ENCODE measurements at regions not wholly inside any gene's neighbourhood (a gene's known extent, or its start where the extent isn't known, plus 50 kb on each side); places are given as distances from the start of the nearest gene placed in this dataset.

DNA sequence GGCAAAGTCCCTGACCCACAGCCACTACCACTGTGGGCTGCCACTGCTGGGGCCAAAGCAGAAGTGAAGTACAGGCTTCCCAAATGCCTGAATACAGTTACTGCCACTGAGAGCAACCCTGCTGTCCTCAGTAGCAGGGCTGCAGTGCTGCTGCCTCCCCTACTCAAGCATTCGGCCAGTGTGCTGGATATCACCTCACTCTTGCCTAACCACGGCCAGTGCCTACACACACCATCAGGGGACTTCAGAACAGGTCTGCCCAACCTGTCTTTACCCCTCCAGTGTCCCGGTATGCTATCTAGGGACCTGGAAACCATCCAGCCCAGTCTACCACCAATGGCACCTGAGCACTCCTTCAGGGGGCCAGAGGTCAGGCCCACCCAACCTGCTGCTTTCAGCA is 261.5 kb upstream of the COL8A1 start:
- no peak overlapping the region for H3K27ac ChIP-seq
- no peaks in the 10 kb centered on the region for H3K27me3 ChIP-seq
- TF ChIP-seq CTCF (IDR thresholded peaks at IDR 0.05), result no peak
- no peaks in the 10 kb centered on the region for H3K36me3 ChIP-seq
- 69% methylated on average over 3 of the region's 3 CpGs; no CpG with 5 or more reads in 1 of the 2 donors for WGBS, 2 donors
- no peak for DNase-seq
- H3K4me3 ChIP-seq, result no peak overlapping the region
- intact Hi-C loops (cut with DNase I), result no loop called here
- H3K9me3 ChIP-seq, result no peaks in the 10 kb centered on the region
- no peaks in the 10 kb centered on the region for H3K4me1 ChIP-seq

DNA sequence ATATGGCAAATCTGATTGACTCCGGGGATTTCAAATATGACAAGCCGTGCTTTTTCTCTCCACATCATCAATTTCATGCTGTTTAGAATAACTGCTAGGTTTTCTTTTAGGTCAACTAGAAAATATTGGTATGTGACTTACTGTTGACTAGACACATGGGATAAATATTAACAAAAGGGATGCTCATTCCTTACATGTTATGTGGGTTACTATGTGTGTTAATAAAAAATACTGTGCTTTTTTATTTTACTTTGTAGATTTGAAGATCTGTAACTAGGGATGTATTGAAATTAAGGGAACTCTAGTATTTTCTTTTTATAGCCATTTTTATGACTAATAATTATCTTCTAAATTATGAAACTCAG is 264.6 kb upstream of the COL8A1 start:
- WGBS, 2 donors, result 70 to 76% methylated on average over 2 of the region's 2 CpGs
- intact Hi-C loops (cut with DNase I), result no loop called here

DNA sequence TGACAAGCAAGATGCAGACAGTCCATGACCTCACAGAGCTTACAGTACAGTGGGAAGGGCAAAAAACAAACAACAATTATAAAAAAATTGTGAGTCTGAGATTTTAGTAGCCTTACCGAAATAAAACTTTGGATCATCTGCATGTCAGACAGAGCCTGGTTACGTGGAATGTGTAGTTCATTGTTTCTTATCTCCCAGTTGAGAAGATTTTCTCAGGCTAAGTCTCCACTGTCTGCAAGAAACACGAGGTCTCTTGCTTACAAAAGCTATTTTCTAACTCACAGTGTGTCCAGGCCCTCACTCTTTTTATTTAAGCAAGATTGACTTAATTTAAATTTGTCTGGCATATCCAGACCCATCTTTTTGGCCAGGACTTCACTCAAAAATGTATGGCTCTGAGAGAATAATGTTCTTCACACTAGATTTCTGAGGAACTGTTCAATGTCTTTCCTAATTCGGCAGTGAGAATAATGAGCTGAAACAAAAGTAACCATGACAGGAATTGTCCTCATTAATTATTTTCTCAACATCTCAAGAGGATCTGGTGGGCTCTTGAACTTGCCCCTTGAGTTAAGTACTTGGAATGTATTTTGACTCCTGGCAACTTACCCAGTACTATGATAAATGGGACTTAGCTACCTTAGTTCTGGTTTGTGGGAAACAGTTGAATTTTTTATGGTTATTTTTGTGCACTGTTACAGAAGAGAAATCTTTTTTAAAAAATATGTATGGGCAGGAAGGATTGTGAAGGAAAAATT is 265.1 kb upstream of the COL8A1 start:
- intact Hi-C loops (cut with DNase I), result no loop called here
- Histone ChIP-seq H3K4me1 (no peaks in the 10 kb centered on the region), H3K27me3 (no peaks in the 10 kb centered on the region), H3K4me3 (no peak overlapping the region), H3K9me3 (no peaks in the 10 kb centered on the region), H3K36me3 (no peaks in the 10 kb centered on the region), H3K27ac (no peak overlapping the region)
- TF ChIP-seq POLR2A (IDR thresholded peaks at IDR 0.05) (no peak), CTCF (IDR thresholded peaks at IDR 0.05) (no peak)
- DNase-seq, result no peak
- WGBS, 2 donors, result 41 to 65% methylated on average over 4 of the region's 4 CpGs

More for the DNA sequence above, 264.6 kb upstream of the COL8A1 start:
- no peak for DNase-seq
- TF ChIP-seq CTCF (IDR thresholded peaks at IDR 0.05) (no peak), POLR2A (IDR thresholded peaks at IDR 0.05) (no peak)
- Histone ChIP-seq H3K4me1 (no peaks in the 10 kb centered on the region), H3K27me3 (no peaks in the 10 kb centered on the region), H3K27ac (no peak overlapping the region), H3K9me3 (no peaks in the 10 kb centered on the region), H3K36me3 (no peaks in the 10 kb centered on the region), H3K4me3 (no peak overlapping the region)

- Histone ChIP-seq H3K4me1 (no peaks in the 10 kb centered on the region), H3K4me3 (no peak overlapping the region), H3K36me3 (no peaks in the 10 kb centered on the region), H3K27ac (no peak overlapping the region), H3K27me3 (no peaks in the 10 kb centered on the region), H3K9me3 (no peaks in the 10 kb centered on the region)
- no peak for TF ChIP-seq POLR2A (IDR thresholded peaks at IDR 0.05)
- 73 to 80% methylated on average over 5 of the region's 5 CpGs for WGBS, 2 donors
- DNase-seq, result no peak
- intact Hi-C loops (cut with DNase I), result no loop called here
These were observed 271.5 kb upstream of the COL8A1 start for GRCh38 chr3:99366663-99367429.

DNA sequence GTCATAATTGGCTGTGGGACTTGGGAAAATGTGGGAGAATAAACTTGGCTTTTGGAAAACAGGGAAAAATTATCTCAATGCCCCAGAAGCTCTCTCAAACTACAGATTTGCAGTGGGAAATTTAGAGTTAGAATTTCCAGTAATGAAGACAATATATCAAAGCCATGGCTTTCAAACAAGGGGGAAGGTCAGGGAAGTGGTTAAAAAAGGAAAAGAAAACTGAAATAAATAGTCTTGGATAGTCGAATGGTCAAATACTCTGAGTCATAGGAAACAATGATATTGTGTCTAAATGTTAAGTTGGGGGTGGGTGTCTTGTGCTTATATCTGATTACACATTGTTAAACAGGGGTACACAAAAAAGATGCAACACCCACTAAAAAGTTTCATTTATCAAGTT is 272.4 kb upstream of the COL8A1 start:
- Histone ChIP-seq H3K4me1 (no peaks in the 10 kb centered on the region), H3K9me3 (no peaks in the 10 kb centered on the region), H3K27me3 (no peaks in the 10 kb centered on the region), H3K36me3 (no peaks in the 10 kb centered on the region), H3K4me3 (no peak overlapping the region), H3K27ac (no peak overlapping the region)
- no peak for TF ChIP-seq CTCF (IDR thresholded peaks at IDR 0.05)
- no peak for TF ChIP-seq POLR2A (IDR thresholded peaks at IDR 0.05)
- intact Hi-C loops (cut with DNase I), result no loop called here
- WGBS, 2 donors, result 22 to 25% methylated on average over 1 of the region's 1 CpG
- no peak for DNase-seq

All from esophagus squamous epithelium (tissue), 5 donors.